HG03135 (cell line): ENCODE measurements at regions not wholly inside any gene's neighbourhood (a gene's known extent, or its start where the extent isn't known, plus 50 kb on each side); places are given as distances from the start of the nearest gene placed in this dataset.
"Not testable (repeated sequence)": the region's sequence is repeated elsewhere in the genome, so short reads cannot be mapped to it uniquely, and the experiment has no call there.

Experiments used
- ATAC-seq: cut with Tn5 transposase; IDR thresholded peaks from one replicate; pipeline ENCODE4 v1.9.1; 2021; ENCODE audit warnings: mild to moderate bottlenecking, moderate library complexity; ENCODE audit not compliant: unreplicated experiment

- no peak for ATAC-seq
Observed at GRCh38 chr10:33630761-33631160, 296.3 kb upstream of the NRP1 start.

GRCh38 chr10:33627611-33628010, 293.1 kb upstream of the NRP1 start:
- no peak for ATAC-seq

GRCh38 chr10:33626798-33627466, 292.5 kb upstream of the NRP1 start:
- ATAC-seq = no peak

GRCh38 chr10:33623669-33624068, 289.2 kb upstream of the NRP1 start:
- no peak for ATAC-seq

GRCh38 chr10:33621101-33621500, 286.6 kb upstream of the NRP1 start:
- ATAC-seq = no peak

GRCh38 chr10:33618196-33618595, 283.7 kb upstream of the NRP1 start:
- ATAC-seq = no peak

- no peak for ATAC-seq
Observed at GRCh38 chr10:33617381-33618080, 283.1 kb upstream of the NRP1 start.

- no peak for ATAC-seq
Observed at GRCh38 chr10:33616956-33617355, 282.5 kb upstream of the NRP1 start.

- no peak for ATAC-seq
Observed at GRCh38 chr10:33612551-33612950, 278.1 kb upstream of the NRP1 start.

GRCh38 chr10:33612116-33612515, 277.6 kb upstream of the NRP1 start:
- ATAC-seq = no peak

- no peak for ATAC-seq
Observed at GRCh38 chr10:33611423-33611822, 277.0 kb upstream of the NRP1 start.

- ATAC-seq = no peak
Observed at GRCh38 chr10:33609546-33609945, 275.1 kb upstream of the NRP1 start.

- no peak for ATAC-seq
Observed at GRCh38 chr10:33602278-33602677, 267.8 kb upstream of the NRP1 start.

GRCh38 chr10:33600381-33600780, 265.9 kb upstream of the NRP1 start:
- no peak for ATAC-seq

GRCh38 chr10:33596422-33596821, 262.0 kb upstream of the NRP1 start:
- no peak for ATAC-seq

GRCh38 chr10:33594475-33594874, 260.0 kb upstream of the NRP1 start:
- no peak for ATAC-seq

- no peak for ATAC-seq
Observed at GRCh38 chr10:33588974-33589600, 254.6 kb upstream of the NRP1 start.

GRCh38 chr10:33584596-33584995, 250.1 kb upstream of the NRP1 start:
- ATAC-seq = not testable (repeated sequence)

GRCh38 chr10:33579996-33580395, 245.5 kb upstream of the NRP1 start:
- no peak for ATAC-seq

- no peak for ATAC-seq
Observed at GRCh38 chr10:33573606-33574005, 239.1 kb upstream of the NRP1 start.

- ATAC-seq = no peak
Observed at GRCh38 chr10:33571616-33572015, 237.1 kb upstream of the NRP1 start.

- ATAC-seq = no peak
Observed at GRCh38 chr10:33570495-33570894, 236.0 kb upstream of the NRP1 start.
